RPMI7951 (cell line): ENCODE measurements at regions not wholly inside any gene's neighbourhood (a gene's known extent, or its start where the extent isn't known, plus 50 kb on each side); places are given as distances from the start of the nearest gene placed in this dataset.

ENCODE experiments used
- DNase-seq: peaks from one replicate; pipeline ENCODE4 v3.0.0-alpha.2; 2012; ENCODE audit warnings: low read depth

DNA sequence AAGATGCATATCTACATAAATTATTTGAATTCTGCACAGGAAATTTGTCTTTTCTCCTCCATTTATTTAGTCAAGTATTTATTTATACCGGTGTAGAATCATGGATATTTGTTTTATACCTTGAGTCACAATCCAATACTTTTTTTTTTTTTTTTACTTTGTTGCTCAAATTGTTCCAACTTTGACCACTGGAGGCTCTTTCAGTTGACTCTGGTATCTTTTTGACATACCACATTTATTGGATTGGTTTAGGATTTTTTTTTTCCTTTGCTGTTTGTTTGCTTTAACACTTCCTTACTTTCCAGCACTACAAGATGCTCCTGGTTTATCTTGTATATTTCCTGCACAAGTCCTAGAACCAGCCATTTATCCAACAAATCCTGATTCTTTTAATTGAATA is 543.1 kb upstream of the RIOK2 start:
- DNase-seq, result no peak

- no peak for DNase-seq
Observed at GRCh38 chr5:97728920-97729319, 545.9 kb upstream of the RIOK2 start.

GRCh38 chr5:97729938-97730337 is 546.9 kb upstream of the RIOK2 start:
- DNase-seq, result no peak

DNA sequence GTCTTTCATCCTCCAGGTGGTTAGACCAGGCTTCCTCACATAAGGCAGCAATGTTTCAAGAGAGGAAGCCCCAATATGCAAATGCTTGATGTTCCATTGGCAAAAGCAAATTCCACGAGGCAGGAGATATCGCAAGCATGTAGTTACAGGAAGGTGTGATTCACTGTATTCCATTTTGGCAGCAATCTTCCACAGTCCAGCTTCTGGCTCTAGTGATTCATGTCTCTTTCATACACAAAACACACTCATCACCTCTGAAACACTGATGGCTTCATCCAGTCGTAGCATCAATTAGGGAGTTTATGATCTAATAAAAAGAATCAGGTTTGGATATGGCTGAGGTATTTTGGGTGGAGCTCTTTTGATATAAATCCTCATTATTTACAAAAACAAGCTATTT is 552.2 kb upstream of the RIOK2 start:
- DNase-seq, result peak; percentile 28

- no peak for DNase-seq
Observed at GRCh38 chr5:97737608-97738007, 554.6 kb upstream of the RIOK2 start.

DNA sequence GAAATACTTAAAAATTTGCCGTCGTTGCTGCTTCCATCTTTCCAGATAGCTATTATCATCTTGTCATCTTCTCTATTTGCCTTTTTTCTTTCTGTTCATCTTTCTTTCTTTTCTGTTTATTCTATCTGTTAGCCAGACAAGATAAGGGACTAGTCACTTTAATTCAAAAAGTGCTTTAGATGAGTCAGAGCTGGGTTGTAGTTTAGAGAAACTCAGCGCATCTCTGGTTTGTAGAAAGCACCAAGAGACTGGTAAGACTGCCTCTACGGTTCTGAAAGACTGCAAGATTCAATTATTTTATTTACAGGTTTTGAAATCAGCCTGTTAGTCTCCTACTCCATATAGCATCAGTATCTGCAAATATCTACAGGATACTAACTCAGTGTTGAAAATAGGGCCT is 562.8 kb upstream of the RIOK2 start:
- no peak for DNase-seq

DNA sequence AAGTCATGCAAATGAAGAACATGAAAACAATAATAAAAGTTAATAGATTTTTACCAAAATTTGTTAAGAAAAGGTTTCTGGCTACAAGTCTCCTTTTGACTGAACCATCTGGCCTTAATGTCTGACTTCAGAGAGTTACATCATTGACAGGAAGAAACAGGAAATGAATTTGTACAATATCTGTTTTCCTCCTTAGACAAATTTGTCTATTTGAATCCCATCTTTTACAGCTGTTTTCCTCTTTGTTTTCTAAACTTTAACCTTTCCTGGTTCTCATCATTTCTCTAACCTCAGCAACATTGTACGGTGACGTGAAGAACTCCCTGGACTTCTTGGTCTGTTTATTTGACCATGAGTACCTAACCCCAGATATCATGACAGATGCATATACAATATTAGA is 567.5 kb upstream of the RIOK2 start:
- no peak for DNase-seq

- no peak for DNase-seq
Observed at GRCh38 chr5:97751540-97751939, 568.5 kb upstream of the RIOK2 start.

DNA sequence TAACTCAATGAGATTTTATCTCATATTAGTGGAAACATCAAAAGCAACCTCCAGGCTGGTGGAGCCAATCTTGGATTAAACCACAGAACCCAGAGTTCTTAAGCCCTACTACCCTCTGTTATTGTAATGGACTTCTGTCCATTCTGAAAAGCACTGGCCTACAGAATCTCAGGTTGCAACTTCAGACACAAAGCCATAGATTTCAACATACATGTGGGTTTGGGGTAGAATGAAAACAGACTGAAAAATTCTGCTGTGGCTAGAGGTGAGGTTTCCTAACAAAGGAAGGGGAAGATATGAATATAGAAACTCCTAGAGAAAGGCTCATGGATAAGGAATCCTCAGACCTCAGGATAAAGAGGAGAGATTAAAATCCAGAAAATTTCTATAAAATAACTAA is 569.8 kb upstream of the RIOK2 start:
- DNase-seq, result no peak

- no peak for DNase-seq
Observed at GRCh38 chr5:97762483-97762882, 579.4 kb upstream of the RIOK2 start.

GRCh38 chr5:97764700-97765099 is 581.7 kb upstream of the RIOK2 start:
- DNase-seq, result peak; percentile 28

- no peak for DNase-seq
Observed at GRCh38 chr5:97778451-97778850, 595.4 kb upstream of the RIOK2 start.

DNA sequence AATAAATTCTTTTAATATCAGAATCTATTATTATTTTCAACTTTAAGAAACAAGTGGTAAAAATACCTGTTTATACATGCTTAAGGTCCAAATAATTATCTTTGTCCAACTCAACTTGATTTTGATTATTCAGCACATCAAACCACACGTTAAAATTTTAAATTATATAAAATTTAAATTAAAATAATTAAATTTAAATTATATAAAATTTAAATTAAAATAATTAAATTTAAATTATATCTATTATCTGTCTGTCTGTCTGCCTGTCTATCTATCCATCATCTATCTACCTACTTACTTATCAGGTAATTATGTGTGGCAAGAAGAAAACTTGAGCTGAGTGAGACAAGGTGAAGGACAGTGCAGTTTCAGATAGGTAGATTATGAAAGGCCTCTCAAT is 605.3 kb upstream of the RIOK2 start:
- no peak for DNase-seq

DNA sequence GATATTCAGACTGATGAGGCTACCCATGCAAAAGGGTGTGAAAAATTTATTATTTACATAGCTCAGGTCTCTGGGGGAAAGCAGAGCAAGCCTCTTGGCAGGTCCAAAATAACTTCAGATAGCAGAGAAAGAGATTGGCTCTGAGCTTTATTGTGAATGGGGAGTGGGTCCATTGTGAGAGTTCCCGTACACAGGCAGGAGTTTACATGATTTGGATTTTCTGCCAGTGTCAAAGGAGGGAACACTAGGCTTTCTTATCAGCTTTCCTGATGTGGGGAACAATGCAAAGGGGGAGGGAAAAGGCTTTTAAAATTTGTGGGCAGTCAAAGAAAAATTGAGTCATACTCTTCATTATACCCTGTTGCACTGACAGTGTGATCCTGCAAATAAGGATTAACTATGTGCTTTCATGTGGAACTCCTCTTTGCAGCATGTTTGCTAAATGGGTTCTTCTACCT is 615.0 kb upstream of the RIOK2 start:
- DNase-seq, result no peak

- no peak for DNase-seq
Observed at GRCh38 chr5:97801461-97801860, 618.4 kb upstream of the RIOK2 start.

- DNase-seq, result no peak
Observed at GRCh38 chr5:97820138-97820537, 637.1 kb upstream of the RIOK2 start.

DNA sequence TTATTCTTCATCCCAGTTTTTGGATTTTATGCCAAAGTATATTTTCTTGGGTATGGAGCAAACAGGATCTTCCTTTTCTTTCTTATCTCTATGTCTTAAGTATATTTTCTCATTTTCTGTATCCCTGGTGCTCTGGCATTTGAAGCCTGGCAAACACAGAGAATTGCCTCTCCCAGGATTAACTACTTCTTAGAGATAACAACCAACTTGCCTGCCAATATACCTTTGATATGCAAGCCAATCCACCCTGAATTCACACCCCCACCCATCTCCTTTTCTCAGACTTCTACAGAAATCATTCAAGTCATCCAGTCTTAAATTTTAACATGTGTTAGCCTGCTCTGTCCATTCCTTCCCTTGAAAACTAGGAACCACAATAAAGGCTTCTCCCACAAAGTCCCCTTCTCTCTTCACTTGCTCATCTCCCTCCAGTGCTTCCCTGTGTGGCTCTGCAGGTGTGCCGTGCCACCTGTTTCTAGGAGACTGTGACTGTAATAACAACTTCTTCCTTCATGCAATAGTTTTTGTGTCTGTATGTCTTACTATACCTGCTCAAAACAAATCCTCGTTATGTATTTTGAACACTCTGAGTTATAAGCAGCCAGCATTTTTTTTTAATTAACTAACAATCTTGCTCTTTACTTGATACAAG is 649.7 kb upstream of the RIOK2 start:
- no peak for DNase-seq

- no peak for DNase-seq
Observed at GRCh38 chr5:97834561-97834960, 651.5 kb upstream of the RIOK2 start.

GRCh38 chr5:97835112-97835511 is 652.1 kb upstream of the RIOK2 start:
- no peak for DNase-seq

DNA sequence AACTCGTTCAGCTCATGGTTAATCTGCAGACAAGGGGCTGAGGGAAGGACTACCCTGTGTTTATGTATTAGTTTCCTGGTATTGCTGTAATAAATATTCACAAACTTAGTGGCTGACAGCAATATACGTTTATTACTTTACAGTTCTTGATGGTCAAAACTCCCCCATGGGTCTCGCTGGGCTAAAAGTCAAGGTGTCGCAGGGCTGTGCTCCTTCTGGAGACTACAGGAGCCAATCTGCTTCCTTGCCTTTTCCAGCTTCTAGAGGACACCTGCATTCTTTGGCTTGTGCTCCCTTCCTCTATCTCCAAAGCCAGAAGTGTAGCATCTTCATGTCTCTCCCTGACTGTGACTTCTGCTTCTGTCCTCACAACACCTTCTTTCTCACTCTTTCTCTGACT is 653.8 kb upstream of the RIOK2 start:
- no peak for DNase-seq

GRCh38 chr5:97838214-97838613 is 655.2 kb upstream of the RIOK2 start:
- peak; percentile 93 for DNase-seq

GRCh38 chr5:97839341-97840086 is 656.5 kb upstream of the RIOK2 start:
- DNase-seq, result no peak

GRCh38 chr5:97840643-97841042 is 657.6 kb upstream of the RIOK2 start:
- DNase-seq, result peak; percentile 55

DNA sequence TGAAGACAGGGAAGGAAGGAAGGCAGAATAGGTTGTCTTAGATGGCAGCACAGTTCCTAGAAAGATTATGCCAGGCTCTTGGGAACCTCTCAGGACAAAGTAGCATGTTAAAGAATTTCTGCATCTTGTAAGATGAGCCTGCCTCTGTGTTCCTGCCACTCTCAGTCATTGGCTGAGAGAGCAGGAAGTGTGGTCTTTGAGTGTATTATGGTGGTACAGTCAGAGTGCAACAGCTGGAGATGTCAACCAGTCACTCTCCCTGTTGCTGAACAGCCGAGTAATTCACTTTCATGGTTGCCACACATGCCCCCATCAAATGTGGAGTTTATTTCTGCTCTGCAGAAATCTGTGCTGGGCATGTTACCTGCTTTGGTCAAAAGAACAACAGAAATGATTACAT is 659.6 kb upstream of the RIOK2 start:
- DNase-seq, result no peak
